PC-9 (cell line): ENCODE measurements at regions not wholly inside any gene's neighbourhood (a gene's known extent, or its start where the extent isn't known, plus 50 kb on each side); places are given as distances from the start of the nearest gene placed in this dataset.

Source experiments
- BruUV-seq: library from RNA; stranded (reverse); fragments of 400-500 nt; replicated peaks from 2 replicates; lab custom pipeline; 2021; lab: Mats Ljungman, UMichigan
- CTCF ChIA-PET: fragments of 300-600 bp; sonication (Branson Sonifier 250); formaldehyde crosslinking; loops from one replicate; lab custom pipeline; 2022; ENCODE audit warnings: antibody characterized with exemption; lab: Charles Lee
- POLR2A ChIA-PET: fragments of 300-600 bp; sonication (Branson Sonifier 250); formaldehyde crosslinking; loops from one replicate; lab custom pipeline; 2022; ENCODE audit warnings: antibody characterized with exemption; ENCODE audit not compliant: unreplicated experiment; lab: Charles Lee
- DNase-seq, 2 experiments: peaks; one replicate each; pipeline versions ENCODE4 v3.0.0 to v3.0.0-alpha.2; 2015 to 2022; ENCODE audit warnings: mixed read lengths in 1 of 2
- H2AFZ ChIP-seq: fragments of 200-600 bp; sonication (generic); 2 replicates; pipeline ENCODE4 v1.8.1; 2017; ENCODE audit warnings: antibody characterized with exemption
- H3F3A ChIP-seq: fragments of 200-600 bp; sonication (generic); 2 replicates; pipeline ENCODE4 v1.8.1; 2017; ENCODE audit warnings: antibody characterized with exemption, mild to moderate bottlenecking, low read depth; ENCODE audit not compliant: insufficient read depth
- H3K27ac ChIP-seq: fragments of 200-600 bp; sonication (generic); 2 replicates; pipeline ENCODE4 v1.6.1; 2016; ENCODE audit warnings: mixed run types
- H3K27me3 ChIP-seq: fragments of 200-600 bp; sonication (generic); 2 replicates; pipeline ENCODE4 v1.6.1; 2016; ENCODE audit warnings: low read depth, mixed run types; ENCODE audit not compliant: insufficient read depth
- H3K36me3 ChIP-seq: fragments of 200-600 bp; sonication (generic); 2 replicates; pipeline ENCODE4 v1.6.1; 2016; ENCODE audit warnings: low read depth, mixed run types
- H3K4me1 ChIP-seq: fragments of 200-600 bp; sonication (generic); replicated peaks from 2 replicates; pipeline ENCODE4 v1.6.1; 2016; ENCODE audit warnings: mixed run types; ENCODE audit not compliant: insufficient read depth
- H3K4me2 ChIP-seq: fragments of 200-600 bp; sonication (generic); 2 replicates; pipeline ENCODE4 v1.6.1; 2017; ENCODE audit warnings: mixed run types
- H3K4me3 ChIP-seq: fragments of 200-600 bp; sonication (generic); 2 replicates; pipeline ENCODE4 v1.6.1; 2016; ENCODE audit warnings: mixed run types
- H3K79me2 ChIP-seq: fragments of 200-600 bp; sonication (generic); 2 replicates; pipeline ENCODE4 v1.6.1; 2017; ENCODE audit warnings: low read depth, mixed run types
- H3K9me2 ChIP-seq: fragments of 200-600 bp; sonication (generic); 2 replicates; pipeline ENCODE4 v1.8.1; 2017; ENCODE audit warnings: mild to moderate bottlenecking; ENCODE audit not compliant: insufficient read depth
- H3K9me3 ChIP-seq: fragments of 200-600 bp; sonication (generic); 2 replicates; pipeline ENCODE4 v1.8.1; 2016; ENCODE audit warnings: low read depth; ENCODE audit not compliant: insufficient read depth
- H4K20me1 ChIP-seq: fragments of 200-600 bp; sonication (generic); 2 replicates; pipeline ENCODE4 v1.8.1; 2017; ENCODE audit not compliant: insufficient read depth
- CTCF ChIP-seq: fragments of 200-600 bp; sonication (generic); conservative IDR thresholded peaks from 2 replicates; pipeline ENCODE4 v1.6.1; 2017; ENCODE audit warnings: mixed run types, antibody characterized with exemption, mild to moderate bottlenecking, moderate library complexity
- EZH2 ChIP-seq: fragments of 200-600 bp; sonication (generic); IDR thresholded peaks from 2 replicates; pipeline ENCODE4 v1.8.0; 2017; ENCODE audit warnings: antibody characterized with exemption, low read depth
- intact Hi-C: fragments of 100-400 bp; cut with micrococcal nuclease; formaldehyde crosslinking; loops from one replicate; pipeline ENCODE4 v1.10.0; 2022; ENCODE audit not compliant: unreplicated experiment

- Histone ChIP-seq H3K4me3 (no peak overlapping the region), H3K4me1 (no peaks in the 10 kb centered on the region), H3K9me2 (no peaks in the 10 kb centered on the region), H3K36me3 (no peaks in the 10 kb centered on the region), H3K9me3 (no peaks in the 10 kb centered on the region), H3K4me2 (no peak overlapping the region), H3K27me3 (no peaks in the 10 kb centered on the region), H3F3A (no peaks in the 10 kb centered on the region), H2AFZ (no peak overlapping the region), H4K20me1 (no peaks in the 10 kb centered on the region), H3K27ac (no peak overlapping the region), H3K79me2 (no peaks in the 10 kb centered on the region)
- intact Hi-C loops = no loop called here
- BruUV-seq = no TSS peak
- TF ChIP-seq EZH2 (no peak), CTCF (no peak)
- DNase-seq = no peak
- CTCF ChIA-PET = no interaction called here
- POLR2A ChIA-PET = no interaction called here
Measured at GRCh38 chr9:23015557-23015956, 568.9 kb downstream of the DMRTA1 start.

- intact Hi-C loops = no loop called here
- no peak overlapping the region for H2AFZ ChIP-seq
- H3K4me1 ChIP-seq = no peaks in the 10 kb centered on the region
- no peaks in the 10 kb centered on the region for H3K27me3 ChIP-seq
- no peaks in the 10 kb centered on the region for H3K9me2 ChIP-seq
- H3K27ac ChIP-seq = no peak overlapping the region
- H3K4me3 ChIP-seq = no peak overlapping the region
- no peak for TF ChIP-seq EZH2
- TF ChIP-seq CTCF = no peak
- H3K79me2 ChIP-seq = no peaks in the 10 kb centered on the region
- no peak for DNase-seq
- H3K9me3 ChIP-seq = no peaks in the 10 kb centered on the region
- BruUV-seq = no TSS peak
- H3F3A ChIP-seq = no peaks in the 10 kb centered on the region
- ChIA-PET CTCF (no interaction called here), POLR2A (no interaction called here)
- H3K36me3 ChIP-seq = no peaks in the 10 kb centered on the region
- H3K4me2 ChIP-seq = no peak overlapping the region
- no peaks in the 10 kb centered on the region for H4K20me1 ChIP-seq
Measured at GRCh38 chr9:23036416-23036815, 589.8 kb downstream of the DMRTA1 start.

- H3F3A ChIP-seq = no peaks in the 10 kb centered on the region
- no peak for TF ChIP-seq EZH2
- no TSS peak for BruUV-seq
- H3K27ac ChIP-seq = no peak overlapping the region
- H3K4me1 ChIP-seq = no peaks in the 10 kb centered on the region
- H3K36me3 ChIP-seq = no peaks in the 10 kb centered on the region
- no peaks in the 10 kb centered on the region for H4K20me1 ChIP-seq
- POLR2A ChIA-PET = interaction anchor here (0.7 kb wide), 1 partner anchor 117 kb away, joined by 3 read pairs; no protein-coding TSS in a partner anchor
- no peaks in the 10 kb centered on the region for H3K27me3 ChIP-seq
- intact Hi-C loops = no loop called here
- H3K9me3 ChIP-seq = no peaks in the 10 kb centered on the region
- CTCF ChIA-PET = no interaction called here
- no peaks in the 10 kb centered on the region for H3K79me2 ChIP-seq
- H3K9me2 ChIP-seq = no peaks in the 10 kb centered on the region
- no peak for DNase-seq
- H3K4me3 ChIP-seq = no peak overlapping the region
- no peak overlapping the region for H3K4me2 ChIP-seq
- H2AFZ ChIP-seq = no peak overlapping the region
Measured at GRCh38 chr9:23039402-23039801, 592.8 kb downstream of the DMRTA1 start.

GRCh38 chr9:23041466-23041865 lies 594.8 kb downstream of the DMRTA1 start:
- ChIA-PET CTCF (no interaction called here), POLR2A (no interaction called here)
- Histone ChIP-seq H2AFZ (no peak overlapping the region), H4K20me1 (no peaks in the 10 kb centered on the region), H3K27ac (no peak overlapping the region), H3F3A (no peaks in the 10 kb centered on the region), H3K27me3 (no peaks in the 10 kb centered on the region), H3K4me1 (no peaks in the 10 kb centered on the region), H3K79me2 (no peaks in the 10 kb centered on the region), H3K4me2 (no peak overlapping the region), H3K4me3 (no peak overlapping the region), H3K9me3 (no peaks in the 10 kb centered on the region), H3K36me3 (no peaks in the 10 kb centered on the region), H3K9me2 (no peaks in the 10 kb centered on the region)
- TF ChIP-seq EZH2 (no peak), CTCF (no peak)
- intact Hi-C loops = no loop called here
- no TSS peak for BruUV-seq
- DNase-seq = no peak
